SU-DHL-6 (cell line): ENCODE measurements at regions not wholly inside any gene's neighbourhood (a gene's known extent, or its start where the extent isn't known, plus 50 kb on each side); places are given as distances from the start of the nearest gene placed in this dataset.

ENCODE experiments used
- H2AFZ ChIP-seq: fragments of 200-600 bp; sonication (generic); 2 replicates; pipeline ENCODE4 v1.6.1; 2014; ENCODE audit warnings: low read depth, mild to moderate bottlenecking, moderate library complexity, mixed read lengths, antibody characterized with exemption, low read length; ENCODE audit not compliant: severe bottlenecking
- H3F3A ChIP-seq: fragments of 200-600 bp; shearing (Covaris generic); 2 replicates; pipeline ENCODE4 v1.6.0; 2016; ENCODE audit warnings: antibody characterized with exemption, mild to moderate bottlenecking; ENCODE audit not compliant: insufficient read depth
- H3K27ac ChIP-seq: fragments of 200-600 bp; sonication (generic); 2 replicates; pipeline ENCODE4 v1.5.1; 2016; ENCODE audit warnings: low read depth, mild to moderate bottlenecking, low read length, moderate library complexity, mixed read lengths
- H3K27me3 ChIP-seq: fragments of 200-600 bp; sonication (generic), shearing (Covaris generic); 2 replicates; pipeline ENCODE4 v1.6.0; 2014; ENCODE audit warnings: mild to moderate bottlenecking, low read length
- H3K36me3 ChIP-seq: fragments of 200-600 bp; sonication (generic); 2 replicates; pipeline ENCODE4 v1.6.1; 2014; ENCODE audit warnings: mild to moderate bottlenecking, low read length, mixed read lengths
- H3K4me2 ChIP-seq: fragments of 300-600, 200-600 bp; shearing (Covaris generic), sonication (generic); 2 replicates; pipeline ENCODE4 v1.6.0; 2014; ENCODE audit warnings: low read length, low read depth, mild to moderate bottlenecking; ENCODE audit not compliant: poor library complexity, severe bottlenecking
- H3K4me3 ChIP-seq: fragments of 200-600 bp; sonication (generic); 2 replicates; pipeline ENCODE4 v1.5.1; 2014; ENCODE audit warnings: antibody characterized with exemption, low read length, mild to moderate bottlenecking, mixed read lengths; ENCODE audit not compliant: insufficient read depth, poor library complexity, severe bottlenecking
- H3K79me2 ChIP-seq: fragments of 200-600 bp; sonication (generic); 2 replicates; pipeline ENCODE4 v1.6.1; 2014; ENCODE audit warnings: mild to moderate bottlenecking, low read length, moderate library complexity; ENCODE audit not compliant: insufficient read depth
- H3K9ac ChIP-seq: fragments of 200-600 bp; sonication (generic); 2 replicates; pipeline ENCODE4 v1.7.0; 2014; ENCODE audit warnings: mild to moderate bottlenecking, low read length
- H3K9me2 ChIP-seq: fragments of 200-600 bp; sonication (generic); replicated peaks from 2 replicates; pipeline ENCODE4 v1.6.1; 2014; ENCODE audit warnings: low read length; ENCODE audit not compliant: insufficient read depth
- H3K9me3 ChIP-seq: fragments of 200-600 bp; sonication (generic); 2 replicates; pipeline ENCODE4 v1.6.1; 2014; ENCODE audit warnings: low read length, mixed read lengths; ENCODE audit not compliant: insufficient read depth
- H4K20me1 ChIP-seq: fragments of 200-600 bp; sonication (generic); 2 replicates; pipeline ENCODE4 v1.6.1; 2014; ENCODE audit warnings: low read depth, mild to moderate bottlenecking, antibody characterized with exemption, low read length, moderate library complexity, mixed read lengths
- EZH2phosphoT487 ChIP-seq: fragments of 200-600 bp; sonication (generic), shearing (Covaris generic); conservative IDR thresholded peaks from 2 replicates; pipeline ENCODE4 v1.6.1; 2018; ENCODE audit warnings: mild to moderate bottlenecking, antibody characterized with exemption, low read length, moderate library complexity, mixed read lengths
- TF ChIP-seq, protein P1 (sequence below): fragments of 200-600 bp; sonication (generic); IDR thresholded peaks from one replicate; pipeline ENCODE4 v1.5.1; 2017; ENCODE audit warnings: antibody characterized with exemption, mild to moderate bottlenecking, low read length, moderate library complexity; ENCODE audit not compliant: insufficient read depth, poor library complexity, severe bottlenecking

DNA sequence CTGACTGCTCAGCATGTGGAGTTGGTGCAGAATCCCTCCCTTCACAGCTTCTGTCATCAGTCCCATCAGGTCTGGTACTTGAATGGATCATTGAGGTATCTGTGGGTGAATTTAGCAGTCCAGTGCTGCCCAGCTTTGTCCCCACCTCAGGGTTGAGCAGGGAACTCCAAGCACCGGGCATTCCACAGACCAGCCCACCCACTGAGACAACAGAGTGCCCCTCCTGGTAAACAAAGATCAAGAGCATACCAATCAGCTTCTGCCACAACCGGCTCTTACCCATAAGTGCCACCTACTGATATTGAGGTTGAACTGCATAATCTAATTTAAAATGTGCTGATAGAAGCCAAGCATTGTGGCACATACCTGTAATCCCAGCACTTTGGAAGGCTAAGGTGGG lies 57.1 kb upstream of the FXR1 start:
- Histone ChIP-seq H3K79me2 (no peaks in the 10 kb centered on the region), H3K27me3 (no peaks in the 10 kb centered on the region), H3K9me3 (no peaks in the 10 kb centered on the region), H3K4me3 (no peak overlapping the region), H3K9me2 (no peaks in the 10 kb centered on the region), H4K20me1 (no peaks in the 10 kb centered on the region), H3K27ac (no peak overlapping the region), H3K36me3 (no peaks in the 10 kb centered on the region), H3K4me2 (no peak overlapping the region), H3F3A (no peaks in the 10 kb centered on the region), H2AFZ (no peak overlapping the region), H3K9ac (no peak overlapping the region)
- no peak for TF ChIP-seq EZH2phosphoT487
- TF ChIP-seq, protein P1, sequence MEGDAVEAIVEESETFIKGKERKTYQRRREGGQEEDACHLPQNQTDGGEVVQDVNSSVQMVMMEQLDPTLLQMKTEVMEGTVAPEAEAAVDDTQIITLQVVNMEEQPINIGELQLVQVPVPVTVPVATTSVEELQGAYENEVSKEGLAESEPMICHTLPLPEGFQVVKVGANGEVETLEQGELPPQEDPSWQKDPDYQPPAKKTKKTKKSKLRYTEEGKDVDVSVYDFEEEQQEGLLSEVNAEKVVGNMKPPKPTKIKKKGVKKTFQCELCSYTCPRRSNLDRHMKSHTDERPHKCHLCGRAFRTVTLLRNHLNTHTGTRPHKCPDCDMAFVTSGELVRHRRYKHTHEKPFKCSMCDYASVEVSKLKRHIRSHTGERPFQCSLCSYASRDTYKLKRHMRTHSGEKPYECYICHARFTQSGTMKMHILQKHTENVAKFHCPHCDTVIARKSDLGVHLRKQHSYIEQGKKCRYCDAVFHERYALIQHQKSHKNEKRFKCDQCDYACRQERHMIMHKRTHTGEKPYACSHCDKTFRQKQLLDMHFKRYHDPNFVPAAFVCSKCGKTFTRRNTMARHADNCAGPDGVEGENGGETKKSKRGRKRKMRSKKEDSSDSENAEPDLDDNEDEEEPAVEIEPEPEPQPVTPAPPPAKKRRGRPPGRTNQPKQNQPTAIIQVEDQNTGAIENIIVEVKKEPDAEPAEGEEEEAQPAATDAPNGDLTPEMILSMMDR, result no peak

GRCh38 chr3:180855956-180856355 lies 56.5 kb upstream of the FXR1 start:
- Histone ChIP-seq H3K27me3 (no peaks in the 10 kb centered on the region), H3K27ac (no peak overlapping the region), H3K4me3 (no peak overlapping the region), H4K20me1 (no peaks in the 10 kb centered on the region), H3K9me2 (no peaks in the 10 kb centered on the region), H3F3A (no peaks in the 10 kb centered on the region), H2AFZ (no peak overlapping the region), H3K79me2 (no peaks in the 10 kb centered on the region), H3K9me3 (no peaks in the 10 kb centered on the region), H3K36me3 (no peaks in the 10 kb centered on the region), H3K4me2 (no peak overlapping the region), H3K9ac (no peak overlapping the region)
- TF ChIP-seq, protein P1, result no peak
- TF ChIP-seq EZH2phosphoT487, result no peak

DNA sequence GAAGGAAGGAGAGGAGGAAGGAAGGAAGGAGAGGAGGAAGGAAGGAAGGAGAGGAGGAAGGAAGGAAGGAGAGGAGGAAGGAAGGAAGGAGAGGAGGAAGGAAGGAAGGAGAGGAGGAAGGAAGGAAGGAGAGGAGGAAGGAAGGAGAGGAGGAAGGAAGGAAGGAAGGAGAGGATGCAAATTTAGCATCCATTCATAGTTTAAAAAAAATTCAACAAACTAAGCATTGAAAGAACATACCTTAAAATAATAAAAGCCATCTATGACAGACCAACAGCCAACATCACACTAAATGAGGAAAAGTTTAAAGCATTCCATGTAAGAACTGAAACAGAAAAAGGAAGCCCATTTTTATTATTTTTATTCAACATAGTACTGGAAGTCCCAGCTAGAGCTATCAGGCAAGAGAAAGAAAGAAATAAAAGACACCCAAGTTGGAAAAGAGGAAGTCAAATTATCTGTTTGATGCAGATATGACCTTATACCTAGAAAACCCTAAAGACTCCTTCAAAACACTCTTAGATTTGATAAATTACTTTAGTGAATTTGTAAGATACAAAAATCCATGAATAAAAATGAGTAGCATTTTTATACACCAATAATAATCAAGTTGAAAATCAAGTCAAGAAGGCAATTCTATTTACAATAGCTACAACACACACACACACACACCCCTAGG lies 52.2 kb upstream of the FXR1 start:
- no peaks in the 10 kb centered on the region for H4K20me1 ChIP-seq
- H3F3A ChIP-seq, result no peaks in the 10 kb centered on the region
- no peaks in the 10 kb centered on the region for H3K36me3 ChIP-seq
- no peak overlapping the region for H3K4me3 ChIP-seq
- H2AFZ ChIP-seq, result no peak overlapping the region
- H3K79me2 ChIP-seq, result no peaks in the 10 kb centered on the region
- H3K9me3 ChIP-seq, result no peaks in the 10 kb centered on the region
- no peak overlapping the region for H3K4me2 ChIP-seq
- H3K27me3 ChIP-seq, result no peaks in the 10 kb centered on the region
- no peaks in the 10 kb centered on the region for H3K9me2 ChIP-seq
- H3K27ac ChIP-seq, result no peak overlapping the region
- no peak for TF ChIP-seq EZH2phosphoT487
- TF ChIP-seq, protein P1, result no peak
- no peak overlapping the region for H3K9ac ChIP-seq
